DMS53 (cell line): ENCODE measurements at regions not wholly inside any gene's neighbourhood (a gene's known extent, or its start where the extent isn't known, plus 50 kb on each side); places are given as distances from the start of the nearest gene placed in this dataset.

Experiments
- DNase-seq: peaks from one replicate; lab custom pipeline; 2025; lab: John Stamatoyannopoulos, UW

GRCh38 chr3:76615719-76616118, 424.2 kb upstream of the ROBO2 start:
- DNase-seq: no peak

- no peak for DNase-seq
Measured at GRCh38 chr3:76624164-76624563, 415.7 kb upstream of the ROBO2 start.

GRCh38 chr3:76627236-76627635, 412.7 kb upstream of the ROBO2 start:
- no peak for DNase-seq

- DNase-seq: no peak
Measured at GRCh38 chr3:76631251-76631650, 408.6 kb upstream of the ROBO2 start.

GRCh38 chr3:76638006-76638405, 401.9 kb upstream of the ROBO2 start:
- DNase-seq: no peak

GRCh38 chr3:76643623-76644304, 396.1 kb upstream of the ROBO2 start:
- DNase-seq: no peak

- no peak for DNase-seq
Measured at GRCh38 chr3:76644305-76644675, 395.6 kb upstream of the ROBO2 start.

- no peak for DNase-seq
Measured at GRCh38 chr3:76645724-76646123, 394.2 kb upstream of the ROBO2 start.

GRCh38 chr3:76646921-76647562, 392.9 kb upstream of the ROBO2 start:
- no peak for DNase-seq

- peak; percentile 0 for DNase-seq
Measured at GRCh38 chr3:76651784-76652183, 388.1 kb upstream of the ROBO2 start.

- DNase-seq: no peak
Measured at GRCh38 chr3:76652524-76652923, 387.4 kb upstream of the ROBO2 start.

GRCh38 chr3:76653640-76654251, 386.2 kb upstream of the ROBO2 start:
- DNase-seq: no peak

- DNase-seq: no peak
Measured at GRCh38 chr3:76656531-76657070, 383.3 kb upstream of the ROBO2 start.

- DNase-seq: no peak
Measured at GRCh38 chr3:76657909-76658308, 382.0 kb upstream of the ROBO2 start.

GRCh38 chr3:76661527-76662250, 378.2 kb upstream of the ROBO2 start:
- DNase-seq: no peak

GRCh38 chr3:76664816-76665215, 375.1 kb upstream of the ROBO2 start:
- no peak for DNase-seq

GRCh38 chr3:76668653-76669052, 371.2 kb upstream of the ROBO2 start:
- DNase-seq: no peak

- DNase-seq: no peak
Measured at GRCh38 chr3:76669322-76669721, 370.6 kb upstream of the ROBO2 start.

GRCh38 chr3:76673171-76673570, 366.7 kb upstream of the ROBO2 start:
- no peak for DNase-seq

- DNase-seq: peak; percentile 5
Measured at GRCh38 chr3:76679541-76679940, 360.4 kb upstream of the ROBO2 start.

GRCh38 chr3:76683256-76683655, 356.6 kb upstream of the ROBO2 start:
- no peak for DNase-seq

GRCh38 chr3:76684946-76685345, 355.0 kb upstream of the ROBO2 start:
- DNase-seq: no peak

- DNase-seq: peak; percentile 58
Measured at GRCh38 chr3:76685858-76686257, 354.0 kb upstream of the ROBO2 start.
